Ascending aorta (tissue), 2 donors: ENCODE measurements at regions not wholly inside any gene's neighbourhood (a gene's known extent, or its start where the extent isn't known, plus 50 kb on each side); places are given as distances from the start of the nearest gene placed in this dataset.

Experiments used
- DNase-seq, 2 donors: peaks; one replicate each; pipeline ENCODE4 v3.0.0-alpha.2; 2019; ENCODE audit warnings: low spot score in 2 of 2
- H3K27ac ChIP-seq, 2 donors: fragments of 200-600 bp; sonication (generic); one replicate each; pipeline ENCODE4 v1.5.1; 2016 to 2017; ENCODE audit warnings: mild to moderate bottlenecking in 1 of 2
- H3K27me3 ChIP-seq: fragments of 200-600 bp; sonication (generic); one replicate; pipeline ENCODE4 v1.5.1; 2017
- H3K36me3 ChIP-seq, 2 donors: fragments of 200-600 bp; sonication (generic); one replicate each; pipeline ENCODE4 v1.5.1; 2016
- H3K4me1 ChIP-seq, 2 donors: fragments of 200-600 bp; sonication (generic); one replicate each; pipeline ENCODE4 v1.5.1; 2016 to 2017; ENCODE audit warnings: mild to moderate bottlenecking in 1 of 2
- H3K4me3 ChIP-seq, 2 donors: fragments of 200-600 bp; sonication (generic); one replicate each; pipeline ENCODE4 v1.5.1; 2016 to 2017; ENCODE audit warnings: mild to moderate bottlenecking in 1 of 2
- H3K9me3 ChIP-seq, 2 donors: fragments of 200-600 bp; sonication (generic); one replicate each; pipeline ENCODE4 v1.5.1; 2016
- intact Hi-C: fragments of 100-400 bp; cut with DNase I; formaldehyde crosslinking; loops from one replicate; pipeline ENCODE4 v1.15.1; 2023
- TF ChIP-seq, protein P1 (sequence below), 3 experiments: fragments of 200-600 bp in 2 of 3; fragments of 450-650 bp in 1 of 3; sonication (generic) in 2 of 3; IDR thresholded peaks; one replicate each; pipeline ENCODE4 v1.5.1; 2016 to 2019; ENCODE audit warnings: antibody characterized with exemption in 3 of 3, mild to moderate bottlenecking in 1 of 3, moderate library complexity in 1 of 3

DNA sequence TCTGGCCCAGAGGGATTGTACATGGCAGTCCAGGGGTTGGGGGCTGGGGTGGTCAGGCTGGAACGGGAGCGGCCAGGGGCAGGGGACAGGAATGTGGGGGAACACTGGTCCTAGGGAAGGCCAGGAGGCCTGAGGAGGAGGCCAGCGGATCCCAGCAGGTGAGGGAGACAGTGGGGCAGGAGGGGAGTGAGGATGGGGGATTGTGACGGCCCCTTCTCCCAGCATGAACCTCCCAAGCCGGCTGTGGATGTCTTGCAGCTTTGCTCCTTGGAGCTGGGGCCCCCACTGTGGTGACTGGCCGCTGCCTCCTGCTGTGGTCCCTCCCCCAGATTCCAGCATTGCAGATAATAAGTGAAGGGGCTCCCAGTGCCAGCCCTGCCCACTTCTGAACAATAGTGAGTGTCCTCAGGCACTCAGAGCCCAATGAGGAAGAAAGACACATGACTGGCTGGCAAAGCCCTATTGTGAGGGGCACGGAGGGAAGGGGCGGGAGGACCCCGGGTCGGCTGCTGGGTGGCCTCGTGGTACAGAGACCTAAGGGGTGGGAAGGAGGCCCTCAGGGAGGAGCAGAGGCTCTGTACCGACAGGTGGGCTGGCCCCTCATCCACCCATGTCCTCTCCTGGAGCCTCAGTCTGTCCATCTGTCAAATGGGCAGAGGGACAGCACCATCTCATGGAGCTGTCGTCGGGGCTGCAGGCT is 215.0 kb downstream of the KIF26A start:
- no peak overlapping the region for H3K27ac ChIP-seq
- no peaks in the 10 kb centered on the region for H3K27me3 ChIP-seq
- DNase-seq: peak in 1 of 2 donors; percentile 45
- intact Hi-C loops: no loop called here
- no peaks in the 10 kb centered on the region for H3K9me3 ChIP-seq
- no peaks in the 10 kb centered on the region for H3K4me1 ChIP-seq
- no peak overlapping the region for H3K4me3 ChIP-seq
- TF ChIP-seq, protein P1, sequence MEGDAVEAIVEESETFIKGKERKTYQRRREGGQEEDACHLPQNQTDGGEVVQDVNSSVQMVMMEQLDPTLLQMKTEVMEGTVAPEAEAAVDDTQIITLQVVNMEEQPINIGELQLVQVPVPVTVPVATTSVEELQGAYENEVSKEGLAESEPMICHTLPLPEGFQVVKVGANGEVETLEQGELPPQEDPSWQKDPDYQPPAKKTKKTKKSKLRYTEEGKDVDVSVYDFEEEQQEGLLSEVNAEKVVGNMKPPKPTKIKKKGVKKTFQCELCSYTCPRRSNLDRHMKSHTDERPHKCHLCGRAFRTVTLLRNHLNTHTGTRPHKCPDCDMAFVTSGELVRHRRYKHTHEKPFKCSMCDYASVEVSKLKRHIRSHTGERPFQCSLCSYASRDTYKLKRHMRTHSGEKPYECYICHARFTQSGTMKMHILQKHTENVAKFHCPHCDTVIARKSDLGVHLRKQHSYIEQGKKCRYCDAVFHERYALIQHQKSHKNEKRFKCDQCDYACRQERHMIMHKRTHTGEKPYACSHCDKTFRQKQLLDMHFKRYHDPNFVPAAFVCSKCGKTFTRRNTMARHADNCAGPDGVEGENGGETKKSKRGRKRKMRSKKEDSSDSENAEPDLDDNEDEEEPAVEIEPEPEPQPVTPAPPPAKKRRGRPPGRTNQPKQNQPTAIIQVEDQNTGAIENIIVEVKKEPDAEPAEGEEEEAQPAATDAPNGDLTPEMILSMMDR (IDR thresholded peaks at IDR 0.05): no peak
- no peaks in the 10 kb centered on the region for H3K36me3 ChIP-seq

DNA sequence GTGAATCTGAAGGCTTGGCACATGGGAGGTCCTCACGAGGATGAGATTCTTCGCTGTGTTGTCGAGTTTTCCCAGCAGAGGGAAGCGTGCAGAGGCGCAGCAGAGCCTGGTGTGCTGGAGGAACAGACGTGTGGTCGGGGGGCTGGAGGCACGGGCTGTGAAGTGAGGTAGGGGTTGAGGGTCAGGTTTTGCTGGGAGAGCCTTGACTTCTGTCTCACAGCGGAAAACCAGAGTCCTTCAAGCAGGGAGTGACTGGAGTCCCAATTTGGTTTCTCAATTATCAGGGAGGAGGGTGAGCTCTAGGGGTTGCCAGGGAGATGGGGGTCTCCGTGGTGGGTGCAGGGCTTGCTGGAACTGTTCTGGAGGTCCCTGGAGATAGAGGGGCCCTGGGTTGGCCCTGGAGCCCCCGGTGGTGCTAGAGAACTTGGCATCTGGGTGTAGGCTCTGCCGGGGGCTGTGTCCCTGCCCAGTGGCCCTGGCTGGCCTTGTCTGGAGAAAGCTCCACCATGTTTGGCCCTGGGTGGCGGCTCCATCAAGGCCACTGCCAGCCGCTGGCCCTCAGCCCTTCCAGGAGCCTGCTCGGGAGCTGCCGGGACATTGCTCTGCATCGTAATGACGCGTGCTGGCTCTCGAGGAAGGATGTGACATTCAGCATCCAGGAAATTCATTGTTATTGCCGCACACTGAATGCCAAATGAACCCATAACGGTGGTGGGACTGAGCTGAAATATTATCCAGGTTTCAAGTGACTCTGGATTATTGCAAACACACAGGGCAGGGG is 215.7 kb downstream of the KIF26A start:
- H3K9me3 ChIP-seq: no peaks in the 10 kb centered on the region
- H3K36me3 ChIP-seq: no peaks in the 10 kb centered on the region
- H3K4me3 ChIP-seq: no peak overlapping the region
- intact Hi-C loops: no loop called here
- no peaks in the 10 kb centered on the region for H3K4me1 ChIP-seq
- DNase-seq: peak in 1 of 2 donors; percentile 64
- TF ChIP-seq, protein P1 (IDR thresholded peaks at IDR 0.05): no peak
- no peak overlapping the region for H3K27ac ChIP-seq
- H3K27me3 ChIP-seq: no peaks in the 10 kb centered on the region

DNA sequence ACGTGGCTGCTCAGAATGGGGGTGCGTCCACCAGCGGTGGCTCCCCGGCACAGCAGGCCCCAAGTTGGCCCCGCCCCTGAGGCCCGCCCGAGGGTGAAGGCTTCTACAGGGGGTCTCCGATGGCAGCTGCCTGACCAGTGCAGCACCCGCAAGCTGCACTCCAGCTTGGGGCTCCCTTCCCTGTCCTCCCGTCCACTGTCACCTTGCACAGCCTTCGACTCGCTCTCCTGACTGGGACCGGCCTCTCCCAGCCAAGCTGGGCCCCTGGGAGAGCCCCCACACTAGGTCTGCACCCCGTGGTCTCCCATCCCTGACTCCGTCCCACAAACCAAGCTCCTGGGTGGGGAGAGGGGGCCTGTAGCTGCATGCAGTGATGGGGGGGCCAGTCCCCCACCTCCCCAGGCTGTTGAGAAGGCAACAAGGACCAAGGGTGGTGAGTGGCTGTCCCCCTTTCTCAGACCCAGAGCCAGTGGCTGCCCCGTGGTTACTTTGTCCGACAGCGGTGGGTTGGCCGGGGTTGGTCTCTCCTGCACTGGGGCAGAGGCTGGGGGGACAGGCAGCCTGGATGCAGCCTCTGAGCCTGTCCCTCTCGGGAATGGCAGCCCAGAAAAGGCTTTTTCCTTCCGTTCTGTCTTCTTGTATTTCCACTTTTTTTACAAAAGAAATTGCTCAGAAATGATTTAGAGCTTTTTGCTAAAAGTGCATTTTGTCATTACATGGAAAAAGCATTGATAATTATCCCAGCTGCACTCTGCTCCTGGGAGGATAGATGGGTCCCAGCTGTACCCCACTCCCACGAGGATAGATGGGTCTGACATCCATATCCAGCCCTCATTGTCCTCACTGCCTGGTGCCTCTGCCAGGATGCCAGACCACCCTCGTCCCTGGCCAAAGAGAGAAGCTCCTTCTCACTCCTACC is 217.0 kb downstream of the KIF26A start:
- Histone ChIP-seq H3K27me3 (no peaks in the 10 kb centered on the region), H3K4me3 (no peak overlapping the region), H3K36me3 (no peaks in the 10 kb centered on the region), H3K27ac (no peak overlapping the region), H3K4me1 (no peaks in the 10 kb centered on the region), H3K9me3 (no peaks in the 10 kb centered on the region)
- intact Hi-C loops: no loop called here
- DNase-seq: peak; percentile 3 to 61
- TF ChIP-seq, protein P1 (IDR thresholded peaks at IDR 0.05): no peak

DNA sequence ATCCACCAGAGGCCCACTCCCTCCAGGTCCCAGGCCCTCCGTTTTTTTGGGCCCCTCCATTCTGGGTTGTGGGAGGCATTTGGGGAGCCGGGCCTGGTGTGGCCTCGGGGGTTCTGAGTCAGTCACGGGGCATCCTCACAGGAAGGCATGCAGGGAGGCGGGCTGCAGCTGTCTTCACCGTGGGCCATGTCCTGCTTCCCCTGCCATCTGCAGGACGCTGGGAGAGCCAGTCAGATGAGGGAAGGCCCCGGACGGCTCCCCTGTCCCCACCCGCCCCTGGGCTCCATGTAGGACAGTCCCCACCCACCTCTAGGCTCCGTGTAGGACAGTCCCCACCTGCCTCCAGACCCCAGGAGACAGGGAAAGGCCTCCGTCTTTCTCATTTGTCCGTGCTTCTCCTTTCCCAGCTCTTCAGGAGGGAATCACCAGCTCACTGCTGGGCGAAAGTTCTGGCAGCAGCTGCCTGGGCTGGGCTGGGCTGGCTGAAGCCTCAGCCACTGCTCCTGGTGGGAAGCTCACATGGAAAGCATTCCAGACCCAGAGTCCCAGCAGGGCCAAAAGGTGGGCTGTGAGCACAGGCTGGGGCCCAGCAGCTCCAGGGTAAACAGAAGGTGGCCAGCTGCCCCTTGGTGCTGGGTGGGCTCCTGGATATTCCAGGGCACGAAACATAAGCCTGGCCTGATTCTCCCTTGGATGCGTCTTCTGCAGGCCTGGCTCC is 217.8 kb downstream of the KIF26A start:
- H3K4me1 ChIP-seq: no peaks in the 10 kb centered on the region
- H3K27me3 ChIP-seq: no peaks in the 10 kb centered on the region
- TF ChIP-seq, protein P1 (IDR thresholded peaks at IDR 0.05): no peak
- H3K4me3 ChIP-seq: no peak overlapping the region
- no peak overlapping the region for H3K27ac ChIP-seq
- no peaks in the 10 kb centered on the region for H3K9me3 ChIP-seq
- intact Hi-C loops: no loop called here
- H3K36me3 ChIP-seq: no peaks in the 10 kb centered on the region
- peak in 1 of 2 donors; percentile 58 for DNase-seq
